ENCODE measurements at regions not wholly inside any gene's neighbourhood (a gene's known extent, or its start where the extent isn't known, plus 50 kb on each side); places are given as distances from the start of the nearest gene placed in this dataset.

DNA sequence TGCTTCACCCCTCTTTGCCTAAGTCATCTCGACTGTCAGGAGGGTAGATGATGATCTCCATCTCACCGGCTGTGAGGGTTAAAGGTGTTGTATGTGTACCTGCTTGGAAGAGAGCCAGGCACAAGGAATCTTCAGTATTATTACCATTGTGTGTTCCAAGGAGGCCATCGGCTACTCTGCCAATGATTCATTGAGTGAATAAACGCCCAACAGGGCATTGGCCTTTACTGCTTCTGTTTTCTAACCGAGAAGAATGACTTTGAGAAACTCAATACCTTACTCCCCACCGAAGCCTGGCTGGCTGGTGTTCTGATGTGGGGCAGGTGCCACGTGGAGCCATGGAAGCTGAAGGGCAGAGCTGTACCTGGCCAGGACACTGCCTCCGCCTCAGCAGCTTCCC, 228.8 kb downstream of the SNX18 start:
- H3K4me1 ChIP-seq (ENCODE audit: insufficient read depth, low read length) = peaks cover 47% of the 10 kb centered on the region
- no peaks in the 10 kb centered on the region for H4K20me1 ChIP-seq (ENCODE audit: low read length)
- no peak overlapping the region for H3K4me2 ChIP-seq (ENCODE audit: low read length)
- DNase-seq = peak; percentile 60
- H3K9me3 ChIP-seq (ENCODE audit: low read length) = no peaks in the 10 kb centered on the region
- TF ChIP-seq EZH2 (IDR thresholded peaks at IDR 0.05; ENCODE audit: low read length, unreplicated experiment) (no peak), EZH2phosphoT487 (IDR thresholded peaks at IDR 0.05; ENCODE audit: borderline replicate concordance, low read length) (no peak), CTCF (conservative IDR thresholded peaks at IDR 0.05; ENCODE audit: low read depth, low read length) (no peak)
- H3K36me3 ChIP-seq (ENCODE audit: low read depth, low read length) = no peaks in the 10 kb centered on the region
- intact Hi-C loops (cut with micrococcal nuclease) = loop anchor here (10.0 kb wide), 1 partner anchor 98 kb away; no protein-coding TSS in a partner anchor
- ChIA-PET CTCF (no interaction called here), POLR2A (ENCODE audit: unreplicated experiment) (no interaction called here)
- no TSS peak for BruUV-seq (replicated peaks)
- no peak for ATAC-seq
- peaks cover 3% of the 10 kb centered on the region for H3F3A ChIP-seq (ENCODE audit: low read length, unreplicated experiment)
- H3K79me2 ChIP-seq (ENCODE audit: low read length) = no peaks in the 10 kb centered on the region
- no peaks in the 10 kb centered on the region for H3K27me3 ChIP-seq (ENCODE audit: low read length)
- no peak overlapping the region for H3K27ac ChIP-seq (ENCODE audit: low read length)
- no peak overlapping the region for H3K9ac ChIP-seq (ENCODE audit: low read length)
- no peak overlapping the region for H3K4me3 ChIP-seq (ENCODE audit: low read length)
- H2AFZ ChIP-seq (ENCODE audit: low read length) = no peak overlapping the region
- H3K9me2 ChIP-seq (replicated peaks; ENCODE audit: low read length) = no peaks in the 10 kb centered on the region

DNA sequence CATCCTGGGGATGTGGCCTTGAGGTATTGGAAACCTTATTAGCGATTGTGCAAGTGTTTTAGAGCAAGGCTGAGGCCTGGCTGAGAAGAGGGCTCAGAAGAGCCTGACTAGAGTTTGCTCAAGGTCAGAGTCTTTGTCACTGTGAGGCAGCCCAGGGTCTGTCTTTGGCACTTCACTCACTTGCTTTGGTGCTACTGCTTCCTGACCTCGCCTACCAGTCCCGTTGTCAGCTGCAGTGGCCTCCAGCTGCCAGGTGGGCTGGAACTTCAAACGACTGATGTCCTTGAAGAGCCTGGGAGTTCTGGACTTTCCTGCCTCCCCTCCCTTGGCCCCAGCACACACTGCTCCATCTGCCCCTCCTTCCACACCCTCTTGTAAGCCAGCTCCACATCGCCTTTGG, 228.0 kb downstream of the SNX18 start:
- no peak for TF ChIP-seq EZH2 (IDR thresholded peaks at IDR 0.05; ENCODE audit: low read length, unreplicated experiment)
- TF ChIP-seq EZH2phosphoT487 (IDR thresholded peaks at IDR 0.05; ENCODE audit: borderline replicate concordance, low read length) = no peak
- no peak for TF ChIP-seq CTCF (conservative IDR thresholded peaks at IDR 0.05; ENCODE audit: low read depth, low read length)
- ATAC-seq (no peak), DNase-seq (no peak)
- H3K4me2 ChIP-seq (ENCODE audit: low read length) = no peak overlapping the region
- no TSS peak for BruUV-seq (replicated peaks)
- no peak overlapping the region for H2AFZ ChIP-seq (ENCODE audit: low read length)
- no peak overlapping the region for H3K4me3 ChIP-seq (ENCODE audit: low read length)
- no peaks in the 10 kb centered on the region for H3K79me2 ChIP-seq (ENCODE audit: low read length)
- no peak overlapping the region for H3K27ac ChIP-seq (ENCODE audit: low read length)
- peaks cover 49% of the 10 kb centered on the region for H3K4me1 ChIP-seq (ENCODE audit: insufficient read depth, low read length)
- no peaks in the 10 kb centered on the region for H4K20me1 ChIP-seq (ENCODE audit: low read length)
- H3F3A ChIP-seq (ENCODE audit: low read length, unreplicated experiment) = peaks cover 3% of the 10 kb centered on the region
- no peak overlapping the region for H3K9ac ChIP-seq (ENCODE audit: low read length)
- intact Hi-C loops (cut with micrococcal nuclease) = loop anchor here (10.0 kb wide), 1 partner anchor 99 kb away; no protein-coding TSS in a partner anchor
- H3K9me2 ChIP-seq (replicated peaks; ENCODE audit: low read length) = no peaks in the 10 kb centered on the region
- no peaks in the 10 kb centered on the region for H3K27me3 ChIP-seq (ENCODE audit: low read length)
- no peaks in the 10 kb centered on the region for H3K36me3 ChIP-seq (ENCODE audit: low read depth, low read length)
- CTCF ChIA-PET = no interaction called here
- POLR2A ChIA-PET (ENCODE audit: unreplicated experiment) = no interaction called here
- H3K9me3 ChIP-seq (ENCODE audit: low read length) = no peaks in the 10 kb centered on the region

- no peaks in the 10 kb centered on the region for H3K9me3 ChIP-seq (ENCODE audit: low read length)
- DNase-seq (peak; percentile 81), ATAC-seq (peak; percentile 51)
- no peaks in the 10 kb centered on the region for H3K79me2 ChIP-seq (ENCODE audit: low read length)
- no peak overlapping the region for H3K4me3 ChIP-seq (ENCODE audit: low read length)
- no peaks in the 10 kb centered on the region for H4K20me1 ChIP-seq (ENCODE audit: low read length)
- CTCF ChIA-PET = interaction anchor here (1.0 kb wide), 1 partner anchor 101 kb away, joined by 3 read pairs; no protein-coding TSS in a partner anchor
- peak overlapping the region; percentile 55 for H2AFZ ChIP-seq (ENCODE audit: low read length)
- peak overlapping the region; percentile 75 for H3K27ac ChIP-seq (ENCODE audit: low read length)
- peak overlapping the region; percentile 54 for H3K4me2 ChIP-seq (ENCODE audit: low read length)
- no TSS peak for BruUV-seq (replicated peaks)
- TF ChIP-seq EZH2 (IDR thresholded peaks at IDR 0.05; ENCODE audit: low read length, unreplicated experiment) = no peak
- no peak for TF ChIP-seq CTCF (conservative IDR thresholded peaks at IDR 0.05; ENCODE audit: low read depth, low read length)
- no peak for TF ChIP-seq EZH2phosphoT487 (IDR thresholded peaks at IDR 0.05; ENCODE audit: borderline replicate concordance, low read length)
- peaks cover 49% of the 10 kb centered on the region for H3K4me1 ChIP-seq (ENCODE audit: insufficient read depth, low read length)
- H3K27me3 ChIP-seq (ENCODE audit: low read length) = no peaks in the 10 kb centered on the region
- POLR2A ChIA-PET (ENCODE audit: unreplicated experiment) = interaction anchor here (0.6 kb wide), 1 partner anchor 434 kb away, joined by 4 read pairs; the partner anchor contains the start of gene ARL15
- intact Hi-C loops (cut with micrococcal nuclease) = loop anchor here (5.0 to 10.0 kb wide), 2 partner anchors 42 to 101 kb away; no protein-coding TSS in a partner anchor
- H3K9ac ChIP-seq (ENCODE audit: low read length) = peak overlapping the region; percentile 6; the same call in 1 of the 2 replicates
- no peaks in the 10 kb centered on the region for H3K9me2 ChIP-seq (replicated peaks; ENCODE audit: low read length)
- no peaks in the 10 kb centered on the region for H3K36me3 ChIP-seq (ENCODE audit: low read depth, low read length)
- H3F3A ChIP-seq (ENCODE audit: low read length, unreplicated experiment) = peaks cover 3% of the 10 kb centered on the region
Measured at GRCh38 chr5:54743997-54744788, 226.6 kb downstream of the SNX18 start.
